ENCODE measurements at regions not wholly inside any gene's neighbourhood (a gene's known extent, or its start where the extent isn't known, plus 50 kb on each side); places are given as distances from the start of the nearest gene placed in this dataset.

- TF ChIP-seq CTCF (IDR thresholded peaks at IDR 0.05) (no peak), ZFX (IDR thresholded peaks at IDR 0.05; ENCODE audit: borderline replicate concordance) (no peak)
Observed at GRCh38 chr13:47158593-47158992, 261.7 kb upstream of the HTR2A start.

Data from 22Rv1 (cell line).